ENCODE measurements at regions not wholly inside any gene's neighbourhood (a gene's known extent, or its start where the extent isn't known, plus 50 kb on each side); places are given as distances from the start of the nearest gene placed in this dataset.

GRCh38 chr21:28590676-28591075, 402.0 kb downstream of the LTN1 start:
- TF ChIP-seq EZH2 (IDR thresholded peaks at IDR 0.05; ENCODE audit: insufficient read depth, low read length) (no peak), CTCF (IDR thresholded peaks at IDR 0.05; ENCODE audit: insufficient read depth, low read depth, low read length) (no peak)
